ENCODE measurements at regions not wholly inside any gene's neighbourhood (a gene's known extent, or its start where the extent isn't known, plus 50 kb on each side); places are given as distances from the start of the nearest gene placed in this dataset.

DNA sequence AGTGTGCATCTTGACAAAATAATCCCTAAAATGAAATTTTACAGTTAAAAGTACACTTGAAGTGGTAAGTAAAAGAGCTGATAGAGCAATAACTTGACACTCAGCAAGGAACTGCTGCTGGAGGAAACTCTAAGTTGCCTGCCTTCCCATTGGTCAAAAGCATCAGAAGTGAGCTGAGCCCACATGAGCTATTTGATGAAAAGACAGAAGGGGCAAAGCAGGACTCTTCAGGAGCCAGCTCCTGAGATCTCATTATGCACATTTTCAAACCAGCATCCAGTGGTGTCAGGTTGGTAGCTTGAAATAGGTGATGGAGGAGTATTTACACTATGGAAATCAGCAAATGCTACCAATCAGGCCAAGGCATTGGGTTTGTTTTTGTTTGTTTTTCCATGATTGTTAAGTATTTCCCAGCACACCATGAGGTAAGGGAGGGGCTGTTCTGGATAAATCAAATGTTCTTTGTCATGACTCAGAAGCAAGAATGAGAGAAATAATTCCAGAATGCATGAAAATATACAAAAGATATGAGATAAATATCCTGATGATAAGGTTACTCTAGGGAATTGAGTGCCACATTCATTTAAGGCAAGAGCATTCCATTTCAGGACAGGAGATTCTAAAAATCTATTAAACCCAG, 316.6 kb downstream of the SNX13 start:
- no peak for TF ChIP-seq POLR2A (IDR thresholded peaks at IDR 0.05; ENCODE audit: low read length)
- no peak for TF ChIP-seq MAZ (IDR thresholded peaks at IDR 0.05; ENCODE audit: borderline replicate concordance, low read depth, low read length)
